Ishikawa (cell line): ENCODE measurements at regions not wholly inside any gene's neighbourhood (a gene's known extent, or its start where the extent isn't known, plus 50 kb on each side); places are given as distances from the start of the nearest gene placed in this dataset.

ENCODE experiments used
- CEBPB ChIP-seq: IDR thresholded peaks from 2 replicates; pipeline ENCODE4 v1.6.1; 2012
- CREB1 ChIP-seq: IDR thresholded peaks from 2 replicates; pipeline ENCODE4 v1.6.1; 2012; ENCODE audit warnings: low read depth
- EGR1 ChIP-seq: IDR thresholded peaks from 2 replicates; pipeline ENCODE4 v1.6.1; 2012
- EP300 ChIP-seq: IDR thresholded peaks from 2 replicates; pipeline ENCODE4 v1.6.1; 2012; ENCODE audit warnings: borderline replicate concordance
- FOXM1 ChIP-seq: IDR thresholded peaks from 2 replicates; pipeline ENCODE4 v1.6.1; 2012; ENCODE audit warnings: low read depth, borderline replicate concordance
- MAX ChIP-seq: IDR thresholded peaks from 2 replicates; pipeline ENCODE4 v1.6.1; 2012
- NFIC ChIP-seq: IDR thresholded peaks from 2 replicates; pipeline ENCODE4 v1.6.1; 2012
- RAD21 ChIP-seq: IDR thresholded peaks from 2 replicates; pipeline ENCODE4 v1.6.1; 2012; ENCODE audit warnings: low read depth
- REST ChIP-seq: IDR thresholded peaks from 2 replicates; pipeline ENCODE4 v1.6.1; 2012; ENCODE audit warnings: low read depth, mild to moderate bottlenecking
- TAF1 ChIP-seq: IDR thresholded peaks from 2 replicates; pipeline ENCODE4 v1.6.1; 2012; ENCODE audit warnings: low read depth, mild to moderate bottlenecking
- TCF12 ChIP-seq: IDR thresholded peaks from 2 replicates; pipeline ENCODE4 v1.6.1; 2012; ENCODE audit warnings: low read depth
- TEAD4 ChIP-seq: IDR thresholded peaks from 2 replicates; pipeline ENCODE4 v1.6.1; 2012
- YY1 ChIP-seq: IDR thresholded peaks from 2 replicates; pipeline ENCODE4 v1.6.1; 2012; ENCODE audit warnings: low read depth
- ZBTB7A ChIP-seq: IDR thresholded peaks from 2 replicates; pipeline ENCODE4 v1.6.1; 2012; ENCODE audit warnings: low read depth
- TF ChIP-seq, protein P1 (sequence below): IDR thresholded peaks from 2 replicates; pipeline ENCODE4 v1.6.1; 2012

GRCh38 chr11:134625151-134625550 lies 213.1 kb upstream of the B3GAT1 start:
- no peak for TF ChIP-seq ZBTB7A
- TF ChIP-seq RAD21 = no peak
- TF ChIP-seq EGR1 = no peak
- no peak for TF ChIP-seq TCF12
- no peak for TF ChIP-seq FOXM1
- no peak for TF ChIP-seq EP300
- TF ChIP-seq, protein P1, sequence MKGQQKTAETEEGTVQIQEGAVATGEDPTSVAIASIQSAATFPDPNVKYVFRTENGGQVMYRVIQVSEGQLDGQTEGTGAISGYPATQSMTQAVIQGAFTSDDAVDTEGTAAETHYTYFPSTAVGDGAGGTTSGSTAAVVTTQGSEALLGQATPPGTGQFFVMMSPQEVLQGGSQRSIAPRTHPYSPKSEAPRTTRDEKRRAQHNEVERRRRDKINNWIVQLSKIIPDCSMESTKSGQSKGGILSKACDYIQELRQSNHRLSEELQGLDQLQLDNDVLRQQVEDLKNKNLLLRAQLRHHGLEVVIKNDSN = no peak
- no peak for TF ChIP-seq NFIC
- TF ChIP-seq CEBPB = no peak
- TF ChIP-seq MAX = no peak
- no peak for TF ChIP-seq TAF1
- TF ChIP-seq YY1 = no peak
- TF ChIP-seq CREB1 = no peak
- TF ChIP-seq REST = no peak
- TF ChIP-seq TEAD4 = no peak

DNA sequence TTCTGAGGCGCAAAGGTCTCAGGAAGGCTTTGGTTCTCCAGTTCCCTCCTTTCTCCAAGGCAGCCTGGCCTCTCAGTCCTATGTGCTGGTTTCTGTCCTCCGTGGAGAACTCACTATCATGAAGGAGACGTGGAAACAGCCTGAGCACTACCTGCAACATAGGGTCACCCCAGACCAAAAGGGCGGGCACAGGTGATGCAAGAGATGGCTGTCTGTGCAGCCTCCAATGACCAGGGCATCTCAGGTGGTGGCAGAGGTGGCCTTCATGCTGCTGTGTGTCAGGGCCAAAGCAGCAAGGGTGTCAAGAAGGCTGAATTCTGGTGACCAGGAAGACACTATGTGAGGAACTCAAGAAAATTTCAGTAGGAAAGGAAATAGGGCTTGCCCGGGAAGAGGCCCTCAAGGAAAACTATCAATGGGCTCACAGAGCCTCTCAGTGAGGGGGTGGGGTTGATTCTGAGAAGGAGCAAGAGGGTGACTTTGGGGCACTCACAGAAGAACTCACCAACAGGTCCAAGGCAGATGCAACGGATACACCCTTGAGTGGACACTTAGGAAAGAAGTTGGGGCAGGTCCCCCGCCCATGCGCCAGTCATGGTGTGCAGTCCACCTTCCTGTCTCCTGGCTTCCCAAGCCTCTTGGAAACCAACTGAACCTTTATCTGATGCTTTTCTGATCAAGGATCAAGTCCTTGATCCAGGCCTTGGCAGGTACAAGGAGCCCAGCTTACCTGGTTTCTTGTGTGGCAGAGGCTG lies 212.3 kb upstream of the B3GAT1 start:
- no peak for TF ChIP-seq REST
- TF ChIP-seq CEBPB = no peak
- TF ChIP-seq EGR1 = no peak
- TF ChIP-seq CREB1 = no peak
- TF ChIP-seq TAF1 = no peak
- no peak for TF ChIP-seq YY1
- TF ChIP-seq RAD21 = no peak
- TF ChIP-seq TEAD4 = no peak
- TF ChIP-seq EP300 = no peak
- TF ChIP-seq NFIC = no peak
- no peak for TF ChIP-seq FOXM1
- no peak for TF ChIP-seq TCF12
- TF ChIP-seq MAX = no peak
- TF ChIP-seq, protein P1 = no peak
- TF ChIP-seq ZBTB7A = no peak

GRCh38 chr11:134623711-134624110 lies 211.7 kb upstream of the B3GAT1 start:
- TF ChIP-seq MAX = no peak
- no peak for TF ChIP-seq ZBTB7A
- TF ChIP-seq REST = no peak
- no peak for TF ChIP-seq TCF12
- TF ChIP-seq TEAD4 = no peak
- no peak for TF ChIP-seq FOXM1
- TF ChIP-seq CEBPB = no peak
- no peak for TF ChIP-seq TAF1
- TF ChIP-seq, protein P1 = no peak
- TF ChIP-seq NFIC = no peak
- TF ChIP-seq RAD21 = no peak
- no peak for TF ChIP-seq YY1
- TF ChIP-seq EP300 = no peak
- TF ChIP-seq CREB1 = no peak

DNA sequence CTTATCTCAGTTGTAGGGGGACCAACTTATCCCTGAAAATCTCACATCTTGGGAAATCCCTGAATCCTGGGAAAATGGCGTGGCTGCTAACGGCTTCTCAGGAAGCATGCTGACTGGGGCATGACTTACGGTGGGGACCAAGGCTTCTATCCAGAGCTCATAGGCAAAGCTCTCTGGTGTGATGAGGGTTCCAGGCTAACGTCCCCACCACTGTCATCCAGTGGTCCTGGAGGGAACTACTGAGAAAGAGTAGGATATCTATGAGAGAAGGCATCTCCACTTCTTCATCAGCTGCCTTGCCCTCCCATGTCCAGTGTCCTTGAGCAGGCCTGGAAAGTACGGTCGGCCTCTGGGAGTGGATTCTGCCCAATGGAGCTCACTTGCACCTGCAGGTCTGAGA lies 210.4 kb upstream of the B3GAT1 start:
- TF ChIP-seq CEBPB (no peak), MAX (no peak), YY1 (no peak), EP300 (no peak), NFIC (no peak), EGR1 (no peak), CREB1 (no peak), ZBTB7A (no peak), TAF1 (no peak), TEAD4 (no peak), FOXM1 (no peak), RAD21 (no peak), REST (no peak), TCF12 (no peak)
- TF ChIP-seq, protein P1 = no peak
